ENCODE measurements at regions not wholly inside any gene's neighbourhood (a gene's known extent, or its start where the extent isn't known, plus 50 kb on each side); places are given as distances from the start of the nearest gene placed in this dataset.

DNA sequence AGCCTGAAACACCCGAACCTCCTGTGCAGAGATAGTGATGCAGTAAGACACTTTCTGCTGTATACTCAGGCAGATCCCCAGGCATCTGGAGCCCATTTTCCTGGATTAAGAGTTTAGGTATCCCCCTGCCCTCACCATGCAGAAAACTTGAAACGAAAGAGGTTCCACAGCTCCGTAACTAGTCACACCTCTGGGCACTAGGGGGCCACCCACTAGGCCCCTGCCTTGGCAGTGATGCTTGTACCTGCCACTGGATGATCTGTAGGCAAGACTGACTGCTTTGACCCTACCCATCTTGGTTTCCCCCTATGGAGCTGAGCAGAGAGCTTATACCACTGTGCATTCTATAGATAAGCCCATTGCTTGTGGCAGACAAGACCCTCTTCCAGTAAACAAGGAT, 940.6 kb downstream of the PCDH19 start:
- TF ChIP-seq, protein P1, sequence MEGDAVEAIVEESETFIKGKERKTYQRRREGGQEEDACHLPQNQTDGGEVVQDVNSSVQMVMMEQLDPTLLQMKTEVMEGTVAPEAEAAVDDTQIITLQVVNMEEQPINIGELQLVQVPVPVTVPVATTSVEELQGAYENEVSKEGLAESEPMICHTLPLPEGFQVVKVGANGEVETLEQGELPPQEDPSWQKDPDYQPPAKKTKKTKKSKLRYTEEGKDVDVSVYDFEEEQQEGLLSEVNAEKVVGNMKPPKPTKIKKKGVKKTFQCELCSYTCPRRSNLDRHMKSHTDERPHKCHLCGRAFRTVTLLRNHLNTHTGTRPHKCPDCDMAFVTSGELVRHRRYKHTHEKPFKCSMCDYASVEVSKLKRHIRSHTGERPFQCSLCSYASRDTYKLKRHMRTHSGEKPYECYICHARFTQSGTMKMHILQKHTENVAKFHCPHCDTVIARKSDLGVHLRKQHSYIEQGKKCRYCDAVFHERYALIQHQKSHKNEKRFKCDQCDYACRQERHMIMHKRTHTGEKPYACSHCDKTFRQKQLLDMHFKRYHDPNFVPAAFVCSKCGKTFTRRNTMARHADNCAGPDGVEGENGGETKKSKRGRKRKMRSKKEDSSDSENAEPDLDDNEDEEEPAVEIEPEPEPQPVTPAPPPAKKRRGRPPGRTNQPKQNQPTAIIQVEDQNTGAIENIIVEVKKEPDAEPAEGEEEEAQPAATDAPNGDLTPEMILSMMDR (IDR thresholded peaks at IDR 0.05), result no peak

DNA sequence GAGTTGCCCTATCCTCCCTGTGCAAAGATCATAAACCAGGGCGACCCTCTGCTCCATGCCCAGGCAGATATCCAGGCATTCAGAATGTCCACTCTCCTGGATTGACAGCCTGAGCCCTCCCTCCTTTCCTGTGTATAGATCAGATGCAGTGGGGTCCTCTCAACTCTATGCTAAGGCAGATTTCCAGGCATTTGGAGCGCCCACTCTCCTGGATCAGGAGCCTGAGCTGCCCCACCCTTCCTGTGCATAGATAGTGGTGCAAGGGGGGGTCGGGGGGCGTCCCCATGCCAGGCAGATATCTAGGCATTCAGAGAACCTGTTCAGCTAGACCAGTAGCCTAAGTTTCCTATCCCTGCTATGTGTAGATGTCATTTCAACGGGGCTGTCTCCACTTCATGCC, 941.1 kb downstream of the PCDH19 start:
- TF ChIP-seq, protein P1 (IDR thresholded peaks at IDR 0.05), result no peak

- TF ChIP-seq, protein P1 (IDR thresholded peaks at IDR 0.05), result no peak
These were observed 948.9 kb downstream of the PCDH19 start for GRCh38 chrX:99461223-99461622.

DNA sequence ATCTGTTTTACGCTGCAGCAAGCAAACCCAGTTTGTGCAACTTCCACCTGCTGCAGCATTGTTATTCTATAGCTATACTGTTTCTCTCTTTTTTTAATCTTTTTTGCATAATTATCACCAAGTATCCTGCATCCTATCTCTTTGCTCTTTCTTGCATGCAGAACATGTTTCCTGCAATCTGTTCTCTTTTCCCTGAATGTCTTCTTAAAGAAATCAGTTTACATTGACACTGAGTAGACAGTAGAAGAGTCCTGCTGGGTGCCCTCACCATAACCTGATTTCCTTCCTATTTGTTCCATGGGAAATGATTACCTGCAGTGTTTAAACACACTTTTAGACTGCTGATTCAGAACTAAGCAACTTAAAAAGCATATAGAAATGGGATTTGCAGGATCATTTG, 964.7 kb downstream of the PCDH19 start:
- TF ChIP-seq, protein P1 (IDR thresholded peaks at IDR 0.05), result no peak

DNA sequence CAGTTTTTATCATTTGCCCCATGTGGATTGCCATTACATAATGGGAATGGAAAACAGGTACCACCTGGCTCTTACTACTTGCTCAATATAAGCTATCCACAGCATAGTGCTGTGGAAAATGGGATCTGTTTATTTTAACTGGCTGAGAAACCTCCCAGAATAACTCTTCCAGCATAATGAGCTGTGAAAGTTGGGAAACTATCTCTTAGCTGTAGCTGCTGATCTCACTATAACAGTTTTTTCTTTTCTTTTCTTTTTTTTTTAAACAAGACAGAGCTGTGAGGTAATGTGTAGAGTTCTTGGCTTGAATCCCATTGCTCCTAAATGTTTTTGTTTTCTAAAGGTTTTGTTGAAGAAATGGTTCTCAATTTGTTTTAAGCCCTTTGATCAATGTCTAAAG, 988.3 kb downstream of the PCDH19 start:
- TF ChIP-seq, protein P1 (IDR thresholded peaks at IDR 0.05), result no peak

- TF ChIP-seq, protein P1 (IDR thresholded peaks at IDR 0.05), result no peak
These were observed 994.6 kb downstream of the PCDH19 start for GRCh38 chrX:99415470-99415869.

GRCh38 chrX:99413317-99413716, 996.8 kb downstream of the PCDH19 start:
- TF ChIP-seq, protein P1 (IDR thresholded peaks at IDR 0.05), result no peak

DNA sequence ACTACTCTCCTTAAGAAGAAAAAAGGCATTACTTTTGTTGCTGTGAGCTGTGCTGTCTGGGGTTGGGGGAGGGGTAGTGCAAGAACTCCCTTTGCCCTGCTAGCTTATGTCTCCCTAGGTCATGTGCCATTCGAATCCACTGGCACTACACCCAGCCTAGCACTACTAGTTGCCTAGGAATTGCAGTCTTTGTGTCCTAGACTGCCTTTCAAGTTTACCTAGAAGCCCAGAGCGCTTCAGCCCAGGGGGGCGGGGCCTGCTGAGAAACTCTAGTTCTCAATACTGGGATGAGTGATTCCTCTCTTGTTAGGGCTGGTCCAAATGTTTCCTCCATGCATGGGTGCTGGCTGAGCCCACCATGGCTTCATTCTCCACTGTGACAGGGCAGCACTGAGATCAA, 1011.5 kb downstream of the PCDH19 start:
- TF ChIP-seq, protein P1 (IDR thresholded peaks at IDR 0.05), result no peak
